ENCODE measurements at regions not wholly inside any gene's neighbourhood (a gene's known extent, or its start where the extent isn't known, plus 50 kb on each side); places are given as distances from the start of the nearest gene placed in this dataset.

DNA sequence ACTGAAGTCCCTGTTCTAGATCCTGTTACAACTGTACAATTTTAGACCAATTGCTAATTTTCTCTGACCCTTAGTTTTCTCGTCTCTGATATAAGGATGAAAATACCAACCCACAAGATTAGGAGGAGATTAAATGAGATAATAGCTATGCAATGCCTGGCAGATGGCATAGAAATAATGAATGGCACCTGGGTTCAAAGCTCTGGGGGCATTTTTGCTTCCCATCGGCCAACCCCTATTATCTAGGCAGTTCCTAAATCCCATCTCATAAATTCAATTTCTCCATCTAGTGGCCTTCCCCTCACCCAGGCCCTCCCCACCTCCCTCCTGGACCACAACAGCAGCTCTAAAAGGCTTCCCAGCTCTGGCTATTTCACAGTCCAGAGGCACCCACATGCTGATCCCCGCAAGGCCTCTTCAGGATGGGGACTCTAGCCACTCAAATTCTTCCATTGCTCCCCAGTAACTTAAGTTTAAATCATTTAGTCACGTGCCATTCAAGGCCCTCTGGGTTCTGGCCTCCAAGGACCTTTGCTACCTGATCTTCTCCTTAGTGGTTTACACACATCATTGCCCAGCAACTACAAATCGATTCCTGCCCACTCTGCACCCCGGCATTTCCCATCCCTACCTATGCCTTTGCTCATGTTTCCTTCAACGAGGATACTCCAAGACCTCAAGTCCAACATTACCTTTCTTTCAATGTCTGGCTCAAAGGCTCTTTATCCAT, 202.4 kb upstream of the KLF14 start:
- TF ChIP-seq, protein P1, sequence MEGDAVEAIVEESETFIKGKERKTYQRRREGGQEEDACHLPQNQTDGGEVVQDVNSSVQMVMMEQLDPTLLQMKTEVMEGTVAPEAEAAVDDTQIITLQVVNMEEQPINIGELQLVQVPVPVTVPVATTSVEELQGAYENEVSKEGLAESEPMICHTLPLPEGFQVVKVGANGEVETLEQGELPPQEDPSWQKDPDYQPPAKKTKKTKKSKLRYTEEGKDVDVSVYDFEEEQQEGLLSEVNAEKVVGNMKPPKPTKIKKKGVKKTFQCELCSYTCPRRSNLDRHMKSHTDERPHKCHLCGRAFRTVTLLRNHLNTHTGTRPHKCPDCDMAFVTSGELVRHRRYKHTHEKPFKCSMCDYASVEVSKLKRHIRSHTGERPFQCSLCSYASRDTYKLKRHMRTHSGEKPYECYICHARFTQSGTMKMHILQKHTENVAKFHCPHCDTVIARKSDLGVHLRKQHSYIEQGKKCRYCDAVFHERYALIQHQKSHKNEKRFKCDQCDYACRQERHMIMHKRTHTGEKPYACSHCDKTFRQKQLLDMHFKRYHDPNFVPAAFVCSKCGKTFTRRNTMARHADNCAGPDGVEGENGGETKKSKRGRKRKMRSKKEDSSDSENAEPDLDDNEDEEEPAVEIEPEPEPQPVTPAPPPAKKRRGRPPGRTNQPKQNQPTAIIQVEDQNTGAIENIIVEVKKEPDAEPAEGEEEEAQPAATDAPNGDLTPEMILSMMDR (IDR thresholded peaks at IDR 0.05) = no peak

DNA sequence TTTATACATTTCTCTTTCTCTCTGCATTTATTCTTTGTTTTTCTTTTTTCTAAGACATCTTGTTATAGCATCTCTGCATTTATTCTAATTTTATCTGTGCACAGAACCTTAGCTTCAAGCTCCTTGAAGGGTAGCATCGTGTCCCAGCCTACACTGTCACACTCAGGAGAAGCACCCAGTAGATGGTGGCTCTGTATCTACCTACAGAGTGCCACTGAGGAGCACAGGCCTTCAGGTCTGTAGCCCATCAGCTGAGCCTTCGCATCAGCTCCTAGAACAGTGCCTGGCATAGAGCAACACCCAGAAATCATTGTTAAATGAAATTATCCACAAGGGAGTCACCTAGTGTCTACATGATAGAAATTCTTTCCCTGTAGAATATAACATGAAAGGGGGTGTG, 203.0 kb upstream of the KLF14 start:
- TF ChIP-seq, protein P1 (IDR thresholded peaks at IDR 0.05) = no peak

DNA sequence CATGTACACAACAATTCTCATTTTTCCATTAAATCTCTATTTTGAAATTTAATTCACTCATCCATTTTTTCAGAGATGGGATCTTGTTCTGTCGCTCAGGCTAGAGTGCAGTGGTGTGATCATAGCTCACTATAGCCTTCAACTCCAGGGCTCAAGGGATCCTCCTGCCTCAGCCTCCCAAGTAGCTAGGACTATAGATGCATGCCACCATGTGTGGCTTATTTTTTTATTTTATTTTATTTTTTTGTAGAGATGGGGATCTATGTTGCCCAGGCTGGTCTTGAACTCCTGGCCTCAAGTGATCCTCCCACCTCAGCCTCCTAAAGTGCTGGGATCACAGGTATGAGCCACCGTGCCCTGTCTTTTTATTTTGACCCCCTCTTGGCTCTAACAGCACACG, 203.8 kb upstream of the KLF14 start:
- TF ChIP-seq, protein P1 (IDR thresholded peaks at IDR 0.05) = no peak

DNA sequence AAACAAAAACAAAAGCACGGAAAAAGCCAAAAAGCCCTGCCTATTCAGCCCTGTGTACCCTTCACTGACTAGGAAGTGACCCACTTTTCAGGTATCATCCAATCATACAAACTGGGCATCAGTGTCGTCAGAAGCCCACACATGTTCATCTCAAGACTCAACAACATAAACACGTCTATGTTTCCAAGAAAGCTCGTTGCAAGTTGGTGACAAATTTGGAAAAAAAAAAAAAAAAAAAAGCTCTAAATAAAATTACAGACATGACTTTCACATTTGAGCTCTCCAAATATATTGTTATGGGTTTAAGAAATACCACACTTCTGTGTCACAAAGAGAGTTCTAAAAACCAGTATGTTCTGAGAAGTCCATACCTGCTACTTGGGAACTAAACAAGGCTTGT, 204.7 kb upstream of the KLF14 start:
- TF ChIP-seq, protein P1 (IDR thresholded peaks at IDR 0.05) = no peak

DNA sequence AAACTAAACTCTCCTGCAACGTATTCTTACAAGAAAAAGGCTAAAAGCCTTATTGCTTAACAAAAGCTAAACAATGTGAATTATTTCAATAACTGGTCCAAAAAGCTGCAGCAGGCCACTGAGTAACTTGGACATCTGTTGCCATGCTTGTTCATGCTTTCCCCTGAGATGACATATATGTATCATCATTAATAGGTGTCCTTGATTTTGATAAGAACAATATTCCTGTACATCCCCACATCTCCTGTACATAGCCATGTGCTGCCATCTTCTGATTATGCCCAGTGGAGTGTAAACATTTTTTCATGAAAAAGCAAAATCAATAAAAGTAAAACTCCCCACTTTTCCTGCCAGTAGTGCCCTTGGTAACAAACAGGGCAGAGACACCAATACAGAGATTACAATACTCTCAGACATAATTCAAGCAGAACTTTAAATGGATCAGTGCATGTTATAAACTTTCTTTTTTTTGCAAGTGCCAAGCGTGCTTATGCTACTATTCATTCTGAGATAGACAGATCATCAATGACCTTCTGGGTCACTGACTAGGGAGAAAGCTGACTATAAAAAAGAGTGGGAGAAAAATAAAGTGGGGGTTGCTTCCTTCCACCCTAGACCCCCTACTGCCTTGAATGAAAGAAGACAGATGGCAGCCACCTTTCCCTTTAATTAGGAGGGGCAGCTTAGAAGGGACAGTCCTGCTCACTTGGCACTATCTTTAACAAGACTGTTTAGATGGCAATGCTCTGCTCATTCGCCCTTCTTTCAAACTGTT, 205.5 kb upstream of the KLF14 start:
- TF ChIP-seq, protein P1 (IDR thresholded peaks at IDR 0.05) = no peak

DNA sequence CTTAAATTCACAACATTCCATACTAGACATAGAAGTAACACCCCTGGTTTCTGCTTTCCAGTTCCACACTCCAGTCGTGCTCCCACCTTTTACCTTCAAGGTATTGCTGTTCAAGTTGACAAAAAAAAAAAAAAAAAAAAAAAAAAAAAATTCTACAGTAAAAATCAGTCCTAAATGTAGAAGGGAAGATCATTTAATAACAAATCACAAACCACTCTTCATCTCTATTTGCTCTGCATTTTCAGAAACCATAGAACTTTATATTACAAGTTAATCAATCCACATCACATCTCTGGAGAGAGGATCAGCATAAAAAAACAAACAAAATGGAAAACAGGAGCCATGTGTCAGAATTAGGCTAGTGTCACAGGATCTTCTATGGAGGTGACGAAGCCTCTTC, 206.3 kb upstream of the KLF14 start:
- TF ChIP-seq, protein P1 (IDR thresholded peaks at IDR 0.05) = no peak

DNA sequence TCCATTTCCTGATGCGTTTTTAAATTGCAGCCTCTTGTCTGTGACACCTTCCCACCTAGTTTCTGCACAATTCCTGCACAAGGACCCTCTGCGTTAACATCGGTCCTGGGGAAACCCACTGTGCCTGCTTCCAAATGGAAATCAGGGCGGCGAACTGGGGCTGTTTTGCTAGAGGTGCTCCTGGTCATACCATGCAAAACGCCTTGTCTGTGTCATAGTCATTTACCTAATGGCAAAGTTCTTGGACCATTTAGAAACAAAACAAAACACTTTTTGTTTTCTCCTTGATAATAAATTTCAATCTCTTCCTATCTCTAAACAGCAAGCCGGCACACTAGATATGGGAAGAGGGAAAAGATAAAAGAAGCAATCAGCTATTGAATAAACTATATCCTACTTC, 206.9 kb upstream of the KLF14 start:
- TF ChIP-seq, protein P1 (IDR thresholded peaks at IDR 0.05) = no peak

Measured in LNCAP (cell line).